HUES6 (cell line): ENCODE measurements at regions not wholly inside any gene's neighbourhood (a gene's known extent, or its start where the extent isn't known, plus 50 kb on each side); places are given as distances from the start of the nearest gene placed in this dataset.
"Not testable (repeated sequence)": the region's sequence is repeated elsewhere in the genome, so short reads cannot be mapped to it uniquely, and the experiment has no call there.

ENCODE experiments used
- H3K27ac ChIP-seq: 2 replicates; pipeline ENCODE4 v1.7.0; 2013; ENCODE audit warnings: low read depth, mild to moderate bottlenecking, low read length, inconsistent platforms
- H3K27me3 ChIP-seq: 2 replicates; pipeline ENCODE4 v1.6.1; 2013; ENCODE audit warnings: low read length; ENCODE audit not compliant: control insufficient read depth, insufficient read depth
- H3K36me3 ChIP-seq: 2 replicates; pipeline ENCODE4 v1.6.1; 2013; ENCODE audit warnings: low read length; ENCODE audit not compliant: control insufficient read depth, insufficient read depth
- H3K4me1 ChIP-seq: 2 replicates; pipeline ENCODE4 v1.6.1; 2013; ENCODE audit warnings: low read length; ENCODE audit not compliant: control insufficient read depth, insufficient read depth
- H3K4me3 ChIP-seq: 2 replicates; pipeline ENCODE4 v1.5.1; 2013; ENCODE audit warnings: low read depth, low read length
- H3K9ac ChIP-seq: one replicate; pipeline ENCODE4 v1.6.1; 2013; ENCODE audit warnings: mild to moderate bottlenecking, low read length
- H3K9me3 ChIP-seq: 2 replicates; pipeline ENCODE4 v1.6.1; 2013; ENCODE audit warnings: low read depth, low read length; ENCODE audit not compliant: control insufficient read depth, insufficient read depth

GRCh38 chr20:55310844-55311243, 694.5 kb downstream of the CBLN4 start:
- H3K27ac ChIP-seq, H3K27me3 ChIP-seq, H3K9me3 ChIP-seq, H3K9ac ChIP-seq, H3K4me1 ChIP-seq, H3K4me3 ChIP-seq, H3K36me3 ChIP-seq: not testable (repeated sequence)

- H3K4me1 ChIP-seq: no peaks in the 10 kb centered on the region
- H3K9me3 ChIP-seq: no peaks in the 10 kb centered on the region
- no peaks in the 10 kb centered on the region for H3K27me3 ChIP-seq
- H3K9ac ChIP-seq: no peak overlapping the region
- H3K36me3 ChIP-seq: no peaks in the 10 kb centered on the region
- H3K4me3 ChIP-seq: no peak overlapping the region
- no peak overlapping the region for H3K27ac ChIP-seq
Measured at GRCh38 chr20:55291261-55291660, 714.1 kb downstream of the CBLN4 start.

DNA sequence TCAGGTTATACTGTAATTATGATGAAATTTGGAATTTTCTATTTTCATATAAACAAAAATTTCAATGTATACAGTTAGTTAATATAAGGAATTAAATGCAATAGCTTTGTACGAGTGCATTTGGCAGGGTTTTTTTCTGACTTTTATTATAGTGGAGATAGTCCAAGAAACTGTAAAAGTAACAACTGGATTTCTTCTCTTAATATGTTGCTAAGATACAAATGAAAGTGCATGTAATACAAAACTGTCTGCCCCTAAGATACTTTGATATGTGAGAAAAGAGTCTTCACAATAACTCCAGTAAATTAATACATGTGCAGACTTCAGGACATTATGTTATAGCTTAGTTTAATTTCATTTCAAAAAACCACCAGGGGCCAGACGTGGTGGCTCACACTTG, 721.4 kb downstream of the CBLN4 start:
- H3K4me1 ChIP-seq: no peaks in the 10 kb centered on the region
- H3K9me3 ChIP-seq: no peaks in the 10 kb centered on the region
- H3K27me3 ChIP-seq: no peaks in the 10 kb centered on the region
- H3K36me3 ChIP-seq: no peaks in the 10 kb centered on the region
- no peak overlapping the region for H3K9ac ChIP-seq
- H3K27ac ChIP-seq: no peak overlapping the region
- no peak overlapping the region for H3K4me3 ChIP-seq

GRCh38 chr20:55273149-55273548, 732.2 kb downstream of the CBLN4 start:
- Histone ChIP-seq H3K27ac (no peak overlapping the region), H3K9ac (no peak overlapping the region), H3K9me3 (no peaks in the 10 kb centered on the region), H3K4me1 (no peaks in the 10 kb centered on the region), H3K4me3 (no peak overlapping the region), H3K27me3 (no peaks in the 10 kb centered on the region), H3K36me3 (no peaks in the 10 kb centered on the region)

GRCh38 chr20:55271371-55271770, 733.9 kb downstream of the CBLN4 start:
- Histone ChIP-seq H3K9me3 (no peaks in the 10 kb centered on the region), H3K4me3 (no peak overlapping the region), H3K4me1 (no peaks in the 10 kb centered on the region), H3K36me3 (no peaks in the 10 kb centered on the region), H3K9ac (no peak overlapping the region), H3K27ac (no peak overlapping the region), H3K27me3 (no peaks in the 10 kb centered on the region)

DNA sequence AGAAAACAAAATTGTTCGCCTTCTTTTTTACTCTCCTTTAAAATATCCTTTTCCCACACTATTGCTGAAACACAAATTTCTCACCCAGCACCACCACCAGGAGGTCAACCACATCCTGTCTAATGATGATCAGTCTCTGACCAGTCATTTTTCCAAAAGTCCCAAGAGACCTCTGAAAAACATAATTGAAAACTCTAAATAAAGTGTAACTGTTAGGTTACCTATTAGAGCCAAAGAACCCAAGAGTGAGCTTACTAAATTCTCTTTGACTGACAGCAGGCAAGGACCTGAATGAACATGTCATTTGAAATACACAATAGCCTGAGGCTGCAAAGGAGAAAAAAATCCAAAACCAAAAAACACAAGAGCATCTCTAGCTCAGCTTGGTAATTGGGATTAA, 735.4 kb downstream of the CBLN4 start:
- Histone ChIP-seq H3K36me3 (no peaks in the 10 kb centered on the region), H3K27ac (no peak overlapping the region), H3K9ac (no peak overlapping the region), H3K27me3 (no peaks in the 10 kb centered on the region), H3K9me3 (no peaks in the 10 kb centered on the region), H3K4me3 (no peak overlapping the region), H3K4me1 (no peaks in the 10 kb centered on the region)

DNA sequence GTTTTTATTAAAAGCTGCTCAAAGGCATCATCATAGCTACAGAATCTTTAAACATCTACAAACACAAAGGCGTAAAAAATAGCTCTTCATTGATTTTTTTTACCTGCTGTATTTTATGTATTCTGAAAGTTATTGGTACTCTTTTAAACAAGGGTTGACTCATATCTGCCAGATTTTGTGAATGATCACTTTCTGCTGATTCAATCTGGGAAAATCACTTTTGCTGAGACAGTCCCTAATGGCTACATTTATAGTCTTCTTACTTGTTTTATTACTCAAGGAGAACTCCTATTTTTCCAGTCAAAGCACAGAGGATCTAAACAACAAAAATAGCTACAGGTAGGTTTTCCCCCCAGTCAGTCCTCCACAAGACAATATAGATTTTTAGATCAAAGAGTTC, 739.0 kb downstream of the CBLN4 start:
- Histone ChIP-seq H3K36me3 (no peaks in the 10 kb centered on the region), H3K27me3 (no peaks in the 10 kb centered on the region), H3K9me3 (no peaks in the 10 kb centered on the region), H3K9ac (no peak overlapping the region), H3K27ac (no peak overlapping the region), H3K4me1 (no peaks in the 10 kb centered on the region), H3K4me3 (no peak overlapping the region)

GRCh38 chr20:55264703-55265239, 740.5 kb downstream of the CBLN4 start:
- Histone ChIP-seq H3K27ac (no peak overlapping the region), H3K9me3 (no peaks in the 10 kb centered on the region), H3K4me3 (no peak overlapping the region), H3K36me3 (no peaks in the 10 kb centered on the region), H3K4me1 (no peaks in the 10 kb centered on the region), H3K27me3 (no peaks in the 10 kb centered on the region), H3K9ac (no peak overlapping the region)

- Histone ChIP-seq H3K27me3 (no peaks in the 10 kb centered on the region; the same call in 1 of the 2 replicates), H3K9me3 (peaks cover 8% of the 10 kb centered on the region; the same call in 1 of the 2 replicates), H3K4me3 (no peak overlapping the region), H3K36me3 (no peaks in the 10 kb centered on the region), H3K27ac (no peak overlapping the region), H3K9ac (no peak overlapping the region), H3K4me1 (no peaks in the 10 kb centered on the region)
Measured at GRCh38 chr20:55258559-55258958, 746.8 kb downstream of the CBLN4 start.

DNA sequence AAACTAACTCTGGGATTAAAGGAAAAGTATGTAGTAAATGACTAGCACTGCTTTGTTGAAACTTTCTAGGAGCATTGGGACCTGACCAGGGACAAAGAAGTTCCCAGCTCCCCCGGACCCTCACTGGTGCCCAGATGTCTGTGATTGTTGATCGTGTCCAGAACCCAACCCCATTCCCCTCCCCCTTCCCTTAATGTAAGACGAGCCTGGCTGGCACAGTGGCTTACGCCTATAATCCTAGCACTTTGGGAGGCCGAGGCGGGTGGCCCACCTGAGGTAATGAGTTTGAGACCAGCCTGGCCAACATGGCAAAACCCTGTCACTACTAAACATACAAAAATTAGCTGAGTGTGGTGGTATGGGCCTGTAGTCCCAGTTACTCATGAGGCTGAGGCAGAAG, 750.3 kb downstream of the CBLN4 start:
- Histone ChIP-seq H3K27me3 (peaks cover 3% of the 10 kb centered on the region; the same call in 1 of the 2 replicates), H3K4me3 (no peak overlapping the region), H3K27ac (no peak overlapping the region), H3K9me3 (peaks cover 8% of the 10 kb centered on the region; the same call in 1 of the 2 replicates), H3K9ac (no peak overlapping the region), H3K4me1 (no peaks in the 10 kb centered on the region), H3K36me3 (no peaks in the 10 kb centered on the region)

- no peaks in the 10 kb centered on the region for H3K4me1 ChIP-seq
- no peak overlapping the region for H3K4me3 ChIP-seq
- H3K9me3 ChIP-seq: peaks cover 8% of the 10 kb centered on the region; the same call in 1 of the 2 replicates
- no peaks in the 10 kb centered on the region for H3K36me3 ChIP-seq
- H3K27ac ChIP-seq: no peak overlapping the region
- H3K9ac ChIP-seq: no peak overlapping the region
- peaks cover 3% of the 10 kb centered on the region; the same call in 1 of the 2 replicates for H3K27me3 ChIP-seq
Measured at GRCh38 chr20:55253781-55254180, 751.5 kb downstream of the CBLN4 start.

- Histone ChIP-seq H3K36me3 (no peaks in the 10 kb centered on the region), H3K9ac (no peak overlapping the region), H3K9me3 (peaks cover 8% of the 10 kb centered on the region; the same call in 1 of the 2 replicates), H3K27me3 (peaks cover 3% of the 10 kb centered on the region; the same call in 1 of the 2 replicates), H3K27ac (no peak overlapping the region), H3K4me1 (no peaks in the 10 kb centered on the region), H3K4me3 (no peak overlapping the region)
Measured at GRCh38 chr20:55252521-55252920, 752.8 kb downstream of the CBLN4 start.
